HG03159 (cell line): ENCODE measurements at regions not wholly inside any gene's neighbourhood (a gene's known extent, or its start where the extent isn't known, plus 50 kb on each side); places are given as distances from the start of the nearest gene placed in this dataset.
"Not testable (repeated sequence)": the region's sequence is repeated elsewhere in the genome, so short reads cannot be mapped to it uniquely, and the experiment has no call there.

ENCODE experiments used
- ATAC-seq: cut with Tn5 transposase; IDR thresholded peaks from one replicate; pipeline ENCODE4 v1.9.1; 2021; ENCODE audit warnings: mild to moderate bottlenecking, moderate library complexity; ENCODE audit not compliant: unreplicated experiment

- ATAC-seq = not testable (repeated sequence)
Measured at GRCh38 chr7:142575351-142575750, 173.9 kb upstream of the PRSS1 start.

- no peak for ATAC-seq
Measured at GRCh38 chr7:142571581-142571980, 177.7 kb upstream of the PRSS1 start.

- ATAC-seq = no peak
Measured at GRCh38 chr7:142569851-142570250, 179.4 kb upstream of the PRSS1 start.

GRCh38 chr7:142568435-142569097 lies 180.7 kb upstream of the PRSS1 start:
- no peak for ATAC-seq

- no peak for ATAC-seq
Measured at GRCh38 chr7:142567201-142568075, 181.8 kb upstream of the PRSS1 start.

GRCh38 chr7:142566271-142566670 lies 183.0 kb upstream of the PRSS1 start:
- ATAC-seq = no peak

- not testable (repeated sequence) for ATAC-seq
Measured at GRCh38 chr7:142564125-142564524, 185.1 kb upstream of the PRSS1 start.

- no peak for ATAC-seq
Measured at GRCh38 chr7:142563470-142563869, 185.8 kb upstream of the PRSS1 start.

- ATAC-seq = no peak
Measured at GRCh38 chr7:142562688-142563087, 186.6 kb upstream of the PRSS1 start.

GRCh38 chr7:142561396-142561795 lies 187.9 kb upstream of the PRSS1 start:
- ATAC-seq = not testable (repeated sequence)

- not testable (repeated sequence) for ATAC-seq
Measured at GRCh38 chr7:142560770-142561169, 188.5 kb upstream of the PRSS1 start.

- ATAC-seq = no peak
Measured at GRCh38 chr7:142560166-142560565, 189.1 kb upstream of the PRSS1 start.

- ATAC-seq = peak; percentile 93
Measured at GRCh38 chr7:142557971-142558582, 191.2 kb upstream of the PRSS1 start.

- no peak for ATAC-seq
Measured at GRCh38 chr7:142556740-142557139, 192.5 kb upstream of the PRSS1 start.

- no peak for ATAC-seq
Measured at GRCh38 chr7:142554560-142555532, 194.4 kb upstream of the PRSS1 start.

GRCh38 chr7:142553216-142553615 lies 196.1 kb upstream of the PRSS1 start:
- no peak for ATAC-seq

- no peak for ATAC-seq
Measured at GRCh38 chr7:142548978-142549377, 200.3 kb upstream of the PRSS1 start.

GRCh38 chr7:142546452-142546851 lies 202.8 kb upstream of the PRSS1 start:
- ATAC-seq = no peak

GRCh38 chr7:142542942-142543341 lies 206.3 kb upstream of the PRSS1 start:
- ATAC-seq = no peak

- ATAC-seq = no peak
Measured at GRCh38 chr7:142542105-142542504, 207.2 kb upstream of the PRSS1 start.

- no peak for ATAC-seq
Measured at GRCh38 chr7:142540371-142540770, 208.9 kb upstream of the PRSS1 start.
